Ovary (tissue), 3 donors: ENCODE measurements at regions not wholly inside any gene's neighbourhood (a gene's known extent, or its start where the extent isn't known, plus 50 kb on each side); places are given as distances from the start of the nearest gene placed in this dataset.

ENCODE experiments used
- CTCF ChIP-seq, 3 donors: fragments of 450-650 bp in 2 of 3; fragments of 200-600 bp in 1 of 3; IDR thresholded peaks; one replicate each; pipeline versions ENCODE4 v1.5.1 to v1.8.0; 2016 to 2022; ENCODE audit warnings: antibody characterized with exemption in 3 of 3, mild to moderate bottlenecking in 1 of 3
- POLR2A ChIP-seq: fragments of 450-650 bp; IDR thresholded peaks from one replicate; pipeline ENCODE4 v1.6.1; 2017; ENCODE audit warnings: antibody characterized with exemption, mild to moderate bottlenecking, moderate library complexity
- donor health status: DM: no; HTN: no; CAD: no.

GRCh38 chr16:51849715-51850114 is 697.2 kb downstream of the TOX3 start:
- TF ChIP-seq CTCF (IDR thresholded peaks at IDR 0.05) (no peak), POLR2A (no peak)
